ENCODE measurements at regions not wholly inside any gene's neighbourhood (a gene's known extent, or its start where the extent isn't known, plus 50 kb on each side); places are given as distances from the start of the nearest gene placed in this dataset.

- TF ChIP-seq CTCF (IDR thresholded peaks at IDR 0.05; ENCODE audit: insufficient read depth, low read depth, low read length) (no peak), EZH2 (IDR thresholded peaks at IDR 0.05; ENCODE audit: insufficient read depth, low read length) (no peak)
Observed at GRCh38 chr1:200351425-200351824, 58.4 kb downstream of the ZNF281 start.

Measured in astrocyte (in vitro differentiated cells and primary cell).